ENCODE measurements at regions not wholly inside any gene's neighbourhood (a gene's known extent, or its start where the extent isn't known, plus 50 kb on each side); places are given as distances from the start of the nearest gene placed in this dataset.
"Not testable (repeated sequence)": the region's sequence is repeated elsewhere in the genome, so short reads cannot be mapped to it uniquely, and the experiment has no call there.

GRCh38 chr1:10943041-10943440 is 69.4 kb upstream of the TARDBP start:
- DNase-seq, result no peak

- no peak for DNase-seq
Observed at GRCh38 chr1:10943991-10944730, 68.3 kb upstream of the TARDBP start.

GRCh38 chr1:10945991-10946509 is 66.4 kb upstream of the TARDBP start:
- DNase-seq, result no peak

GRCh38 chr1:10947181-10947580 is 65.3 kb upstream of the TARDBP start:
- no peak for DNase-seq

GRCh38 chr1:10947691-10948462 is 64.6 kb upstream of the TARDBP start:
- no peak for DNase-seq

- DNase-seq, result no peak
Observed at GRCh38 chr1:10948463-10948775, 64.0 kb upstream of the TARDBP start.

- no peak for DNase-seq
Observed at GRCh38 chr1:10950316-10951172, 61.9 kb upstream of the TARDBP start.

GRCh38 chr1:10951298-10951697 is 61.2 kb upstream of the TARDBP start:
- not testable (repeated sequence) for DNase-seq

GRCh38 chr1:10951961-10952360 is 60.5 kb upstream of the TARDBP start:
- DNase-seq, result no peak

GRCh38 chr1:10953505-10954193 is 58.8 kb upstream of the TARDBP start:
- no peak for DNase-seq

GRCh38 chr1:10957133-10957532 is 55.3 kb upstream of the TARDBP start:
- no peak for DNase-seq

- no peak for DNase-seq
Observed at GRCh38 chr1:10958614-10959013, 53.8 kb upstream of the TARDBP start.

GRCh38 chr1:10960411-10961299 is 51.8 kb upstream of the TARDBP start:
- DNase-seq, result peak; percentile 77

GRCh38 chr1:10961300-10961833 is 51.1 kb upstream of the TARDBP start:
- DNase-seq, result no peak

- no peak for DNase-seq
Observed at GRCh38 chr1:10962483-10962882, 50.0 kb upstream of the TARDBP start.

Measured in activated gamma-delta T cell treated with Interleukin-2 at 50 U/mL for 16 hours (primary cell).